ENCODE measurements at regions not wholly inside any gene's neighbourhood (a gene's known extent, or its start where the extent isn't known, plus 50 kb on each side); places are given as distances from the start of the nearest gene placed in this dataset.

- no peak overlapping the region for H3K27ac ChIP-seq (ENCODE audit: insufficient read length, low read depth, low read length)
Observed at GRCh38 chr13:50123002-50123401, 107.8 kb downstream of the KCNRG start.

More at GRCh38 chr13:50123002-50123401, 107.8 kb downstream of the KCNRG start:
- no peaks in the 10 kb centered on the region for H4K20me1 ChIP-seq (ENCODE audit: control insufficient read depth, insufficient read depth, insufficient read length)
- no peak overlapping the region for H3T11ph ChIP-seq (ENCODE audit: low read length)
- no peak overlapping the region for H2AK5ac ChIP-seq (ENCODE audit: insufficient read length, low read length)
- H2BK15ac ChIP-seq (ENCODE audit: low read depth, low read length) = no peak overlapping the region
- no peak for DNase-seq
- no peaks in the 10 kb centered on the region for H3K79me2 ChIP-seq (ENCODE audit: insufficient read depth, low read length)
- no peak overlapping the region for H3K23ac ChIP-seq (ENCODE audit: insufficient read length, low read depth, low read length)
- H3K14ac ChIP-seq (ENCODE audit: insufficient read depth, low read length) = no peak overlapping the region
- no peak overlapping the region for H2BK120ac ChIP-seq (ENCODE audit: low read depth, low read length, poor library complexity, severe bottlenecking)
- H3K4me2 ChIP-seq (ENCODE audit: insufficient read depth, insufficient read length, low read length) = peak overlapping the region; percentile 74
- no peak overlapping the region for H3K18ac ChIP-seq (ENCODE audit: insufficient read length, low read depth, low read length)
- H3K9me3 ChIP-seq (ENCODE audit: control insufficient read depth, low read depth, low read length) = no peaks in the 10 kb centered on the region
- H2BK5ac ChIP-seq (ENCODE audit: insufficient read length, low read length) = no peak overlapping the region
- H3K27me3 ChIP-seq (ENCODE audit: insufficient read depth, low read length) = peaks cover 45% of the 10 kb centered on the region
- TF ChIP-seq, protein P1, sequence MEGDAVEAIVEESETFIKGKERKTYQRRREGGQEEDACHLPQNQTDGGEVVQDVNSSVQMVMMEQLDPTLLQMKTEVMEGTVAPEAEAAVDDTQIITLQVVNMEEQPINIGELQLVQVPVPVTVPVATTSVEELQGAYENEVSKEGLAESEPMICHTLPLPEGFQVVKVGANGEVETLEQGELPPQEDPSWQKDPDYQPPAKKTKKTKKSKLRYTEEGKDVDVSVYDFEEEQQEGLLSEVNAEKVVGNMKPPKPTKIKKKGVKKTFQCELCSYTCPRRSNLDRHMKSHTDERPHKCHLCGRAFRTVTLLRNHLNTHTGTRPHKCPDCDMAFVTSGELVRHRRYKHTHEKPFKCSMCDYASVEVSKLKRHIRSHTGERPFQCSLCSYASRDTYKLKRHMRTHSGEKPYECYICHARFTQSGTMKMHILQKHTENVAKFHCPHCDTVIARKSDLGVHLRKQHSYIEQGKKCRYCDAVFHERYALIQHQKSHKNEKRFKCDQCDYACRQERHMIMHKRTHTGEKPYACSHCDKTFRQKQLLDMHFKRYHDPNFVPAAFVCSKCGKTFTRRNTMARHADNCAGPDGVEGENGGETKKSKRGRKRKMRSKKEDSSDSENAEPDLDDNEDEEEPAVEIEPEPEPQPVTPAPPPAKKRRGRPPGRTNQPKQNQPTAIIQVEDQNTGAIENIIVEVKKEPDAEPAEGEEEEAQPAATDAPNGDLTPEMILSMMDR (conservative IDR thresholded peaks at IDR 0.05) = no peak
- Mint-ChIP-seq H3K4me3 (peak overlapping the region; percentile 69 to 86), H3K27me3 (ENCODE audit: low read depth) (peaks cover 78% of the 10 kb centered on the region), H3K9me3 (no peaks in the 10 kb centered on the region; a peak in 2 of 5 replicates), H3K4me1 (peaks cover 26 to 42% of the 10 kb centered on the region in 2 experiments), H3K36me3 (ENCODE audit: insufficient read depth in 1 of 3, low read depth in 3 of 3) (no peaks in the 10 kb centered on the region; a peak in 1 of 7 replicates), H3K27ac (no peak overlapping the region)
- no CpG with 5 or more reads among the region's 3 CpGs for WGBS (ENCODE audit: extremely low coverage, insufficient read length, low lambda C conversion rate)
- H4K8ac ChIP-seq (replicated peaks; ENCODE audit: insufficient read length, low read depth, low read length) = no peak overlapping the region
- H3K79me1 ChIP-seq (ENCODE audit: insufficient read depth, low read depth, low read length, poor library complexity, severe bottlenecking) = no peaks in the 10 kb centered on the region
- H2BK20ac ChIP-seq (ENCODE audit: low read depth, low read length, poor library complexity, severe bottlenecking) = no peak overlapping the region
- H3K9ac ChIP-seq (ENCODE audit: extremely low read depth, insufficient read length, low read length) = no peak overlapping the region
- H3K4ac ChIP-seq (ENCODE audit: low read depth, low read length) = no peak overlapping the region
- no peak overlapping the region for H3K56ac ChIP-seq (ENCODE audit: insufficient read length, low read depth, low read length)
- H2AFZ ChIP-seq (ENCODE audit: low read length) = no peak overlapping the region
- H3K4me1 ChIP-seq (ENCODE audit: insufficient read depth, low read length) = peaks cover 3% of the 10 kb centered on the region; the same call in 1 of the 2 replicates
- no peak overlapping the region for H2BK12ac ChIP-seq (ENCODE audit: insufficient read length, low read depth, low read length)
- no peak overlapping the region for H4K91ac ChIP-seq (ENCODE audit: insufficient read length, low read depth, low read length)
- no peak overlapping the region for H4K5ac ChIP-seq (ENCODE audit: insufficient read length, low read depth, low read length)
- H3K23me2 ChIP-seq (ENCODE audit: insufficient read length, low read depth, low read length, poor library complexity, severe bottlenecking) = peaks cover 33% of the 10 kb centered on the region

Measured in H9 (cell line).